ENCODE measurements at regions not wholly inside any gene's neighbourhood (a gene's known extent, or its start where the extent isn't known, plus 50 kb on each side); places are given as distances from the start of the nearest gene placed in this dataset.
"Not testable (repeated sequence)": the region's sequence is repeated elsewhere in the genome, so short reads cannot be mapped to it uniquely, and the experiment has no call there.

DNA sequence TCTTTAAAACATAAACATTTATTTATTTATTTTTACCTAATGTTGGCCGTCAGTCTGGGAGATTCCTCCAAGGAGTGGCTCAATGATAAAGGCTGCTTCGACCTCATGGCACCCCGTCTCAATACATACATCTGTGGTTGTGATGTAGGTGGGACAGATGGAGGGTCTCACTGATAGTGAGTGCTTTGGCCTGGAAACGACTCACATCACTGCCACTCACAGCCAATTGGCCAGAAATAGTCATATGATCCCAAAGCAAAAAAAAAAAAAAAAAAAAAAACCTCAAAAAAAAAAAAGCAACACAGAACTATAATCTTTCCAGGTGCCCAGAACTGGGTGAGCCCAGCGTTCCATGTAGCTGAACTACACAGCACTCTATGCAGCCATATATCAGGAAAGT, 125.4 kb downstream of the PSAT1 start:
- Mint-ChIP-seq H3K4me1 (ENCODE audit: low read depth) (no peaks in the 10 kb centered on the region), H3K4me3 (no peak overlapping the region), H3K36me3 (no peaks in the 10 kb centered on the region), H3K27ac (no peak overlapping the region), H3K27me3 (peaks cover 4% of the 10 kb centered on the region), H3K9me3 (ENCODE audit: low read depth) (no peaks in the 10 kb centered on the region)

GRCh38 chr9:78424299-78424698, 127.4 kb downstream of the PSAT1 start:
- Mint-ChIP-seq H3K9me3 (ENCODE audit: low read depth) (no peaks in the 10 kb centered on the region), H3K4me3 (no peak overlapping the region), H3K27me3 (peaks cover 3% of the 10 kb centered on the region), H3K36me3 (peaks cover 8% of the 10 kb centered on the region), H3K27ac (no peak overlapping the region), H3K4me1 (ENCODE audit: low read depth) (no peaks in the 10 kb centered on the region)

DNA sequence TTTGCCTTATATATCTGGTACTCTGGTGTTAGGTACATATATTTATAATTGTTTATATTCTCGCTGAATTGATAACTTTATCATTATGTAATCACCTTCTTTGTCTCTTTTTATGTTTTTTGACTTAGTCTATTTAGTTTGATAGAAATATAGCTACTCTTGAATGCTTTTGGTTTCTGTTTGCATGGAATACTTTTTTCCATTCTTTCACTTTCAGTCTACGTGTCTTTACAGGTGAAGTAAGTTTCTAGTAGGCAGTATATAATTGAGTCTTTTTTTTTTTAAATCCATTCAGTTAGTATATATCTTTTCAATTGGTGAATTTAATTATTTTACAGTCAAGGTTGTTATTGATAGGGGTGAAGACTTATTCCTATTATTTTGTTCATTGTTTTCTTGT, 131.7 kb downstream of the PSAT1 start:
- no peaks in the 10 kb centered on the region for H3K27me3 Mint-ChIP-seq
- no peak overlapping the region for H3K4me3 Mint-ChIP-seq
- no peak overlapping the region for H3K27ac Mint-ChIP-seq
- H3K36me3 Mint-ChIP-seq: peaks cover 10% of the 10 kb centered on the region
- H3K4me1 Mint-ChIP-seq (ENCODE audit: low read depth): no peaks in the 10 kb centered on the region
- H3K9me3 Mint-ChIP-seq (ENCODE audit: low read depth): no peaks in the 10 kb centered on the region

DNA sequence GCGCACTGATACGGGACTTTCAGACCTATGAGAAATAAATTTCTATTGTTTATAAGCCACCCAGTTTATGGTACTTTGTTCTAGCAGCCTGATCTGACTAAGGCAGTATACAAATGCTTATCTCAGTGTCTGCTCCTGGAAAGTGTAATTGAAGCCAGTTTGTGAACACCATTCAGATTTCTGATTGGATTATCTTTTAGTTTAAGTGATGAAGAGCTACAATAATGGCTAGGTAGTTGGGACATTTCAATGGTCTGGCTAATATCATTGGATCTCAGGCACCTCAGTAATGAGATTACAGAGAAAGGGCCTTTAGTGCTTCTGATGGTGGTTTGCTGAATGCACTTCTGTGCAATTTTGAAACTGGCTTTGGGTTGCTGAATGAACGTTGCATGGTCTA, 133.5 kb downstream of the PSAT1 start:
- Mint-ChIP-seq H3K4me1 (ENCODE audit: low read depth) (no peaks in the 10 kb centered on the region), H3K36me3 (peaks cover 10% of the 10 kb centered on the region), H3K4me3 (no peak overlapping the region), H3K27me3 (peaks cover 9% of the 10 kb centered on the region), H3K9me3 (ENCODE audit: low read depth) (no peaks in the 10 kb centered on the region), H3K27ac (no peak overlapping the region)

DNA sequence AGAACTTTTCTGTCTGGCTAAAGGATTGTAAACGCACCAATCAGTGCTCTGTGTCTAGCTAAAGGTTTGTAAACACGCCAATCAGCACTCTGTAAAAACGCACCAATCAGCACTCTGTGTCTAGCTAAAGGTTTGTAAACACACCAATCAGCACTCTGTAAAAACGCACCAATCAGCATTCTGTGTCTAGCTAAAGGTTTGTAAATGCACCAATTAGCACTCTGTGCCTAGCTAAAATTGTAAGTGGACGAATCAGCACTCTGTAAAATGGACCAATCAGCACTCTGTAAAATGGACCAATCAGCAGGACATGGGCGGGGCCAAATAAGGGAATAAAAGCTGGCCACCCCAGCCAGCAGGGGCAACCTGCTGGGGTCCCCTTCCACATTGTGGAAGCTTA, 134.1 kb downstream of the PSAT1 start:
- not testable (repeated sequence) for H3K4me1 Mint-ChIP-seq (ENCODE audit: low read depth); H3K4me3 Mint-ChIP-seq; H3K27me3 Mint-ChIP-seq; H3K9me3 Mint-ChIP-seq (ENCODE audit: low read depth); H3K27ac Mint-ChIP-seq
- H3K36me3 Mint-ChIP-seq: peaks cover 10% of the 10 kb centered on the region

DNA sequence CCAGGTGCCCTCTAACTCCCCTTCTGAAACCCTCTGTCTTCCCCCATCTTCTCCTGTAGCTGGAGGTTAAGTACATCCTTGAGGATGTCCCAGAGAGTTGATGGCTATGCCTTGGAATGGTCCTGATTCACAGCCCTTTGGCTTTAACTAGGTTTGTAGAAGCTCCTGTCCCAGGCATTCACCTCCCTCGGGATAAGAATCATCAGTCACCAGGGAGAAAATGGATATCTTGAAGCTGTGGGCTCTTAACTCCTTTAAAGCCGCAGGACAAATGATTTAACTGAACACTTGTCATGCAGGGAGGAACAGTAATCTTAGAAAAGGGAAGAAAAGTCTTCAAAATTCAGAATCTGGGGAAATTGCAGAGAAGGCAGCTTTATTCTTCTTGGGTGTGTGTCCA, 139.9 kb downstream of the PSAT1 start:
- peaks cover 2% of the 10 kb centered on the region for H3K4me1 Mint-ChIP-seq (ENCODE audit: low read depth)
- peaks cover under 1% of the 10 kb centered on the region for H3K36me3 Mint-ChIP-seq
- H3K9me3 Mint-ChIP-seq (ENCODE audit: low read depth): no peaks in the 10 kb centered on the region
- peaks cover 24% of the 10 kb centered on the region for H3K27me3 Mint-ChIP-seq
- H3K27ac Mint-ChIP-seq: no peak overlapping the region
- no peak overlapping the region for H3K4me3 Mint-ChIP-seq

DNA sequence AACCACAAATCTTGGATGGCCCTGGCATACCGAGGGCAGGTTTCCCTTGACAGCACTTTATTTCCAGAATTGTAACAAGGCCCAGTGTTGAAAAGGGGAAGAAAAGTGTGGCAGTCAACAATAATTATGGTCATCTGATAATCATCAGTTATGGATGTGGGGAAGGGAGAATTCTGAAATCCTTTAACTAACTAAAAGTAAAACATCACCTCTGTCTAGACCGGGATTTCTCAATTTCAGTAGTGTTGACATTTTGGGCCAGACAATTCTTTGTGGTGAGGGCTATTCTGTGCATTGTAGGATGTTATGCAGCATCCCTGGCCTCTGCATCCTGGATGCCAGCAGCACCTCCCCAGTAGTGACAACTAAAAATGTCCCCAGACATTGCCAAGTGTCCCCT, 140.4 kb downstream of the PSAT1 start:
- peaks cover 24% of the 10 kb centered on the region for H3K27me3 Mint-ChIP-seq
- H3K27ac Mint-ChIP-seq: no peak overlapping the region
- H3K9me3 Mint-ChIP-seq (ENCODE audit: low read depth): no peaks in the 10 kb centered on the region
- no peak overlapping the region for H3K4me3 Mint-ChIP-seq
- H3K36me3 Mint-ChIP-seq: no peaks in the 10 kb centered on the region
- peaks cover 2% of the 10 kb centered on the region for H3K4me1 Mint-ChIP-seq (ENCODE audit: low read depth)

DNA sequence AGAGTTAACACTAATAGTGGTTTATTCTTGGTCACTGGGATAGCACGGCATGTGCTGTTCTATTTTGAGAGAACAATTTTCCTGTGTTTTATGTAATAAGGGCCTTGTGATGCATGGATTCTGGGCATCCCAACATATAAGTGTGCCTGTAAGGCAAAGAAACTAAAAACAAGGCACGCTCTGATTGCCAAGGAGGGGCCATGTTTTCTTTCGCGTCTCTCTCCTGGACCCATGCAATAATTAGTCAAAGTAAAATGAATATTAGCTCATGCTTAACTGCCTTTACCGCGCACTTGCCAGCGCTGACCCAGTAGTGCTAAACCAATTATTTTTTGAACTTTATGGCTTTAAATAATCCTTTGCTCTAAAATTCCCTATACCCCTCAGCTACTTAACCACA, 140.9 kb downstream of the PSAT1 start:
- Mint-ChIP-seq H3K9me3 (ENCODE audit: low read depth) (no peaks in the 10 kb centered on the region), H3K27me3 (peaks cover 24% of the 10 kb centered on the region), H3K27ac (no peak overlapping the region), H3K4me3 (no peak overlapping the region), H3K36me3 (no peaks in the 10 kb centered on the region), H3K4me1 (ENCODE audit: low read depth) (peaks cover 2% of the 10 kb centered on the region)

GRCh38 chr9:78438211-78438610, 141.3 kb downstream of the PSAT1 start:
- peaks cover 2% of the 10 kb centered on the region for H3K4me1 Mint-ChIP-seq (ENCODE audit: low read depth)
- no peak overlapping the region for H3K4me3 Mint-ChIP-seq
- no peak overlapping the region for H3K27ac Mint-ChIP-seq
- H3K27me3 Mint-ChIP-seq: peaks cover 24% of the 10 kb centered on the region
- H3K36me3 Mint-ChIP-seq: no peaks in the 10 kb centered on the region
- no peaks in the 10 kb centered on the region for H3K9me3 Mint-ChIP-seq (ENCODE audit: low read depth)

DNA sequence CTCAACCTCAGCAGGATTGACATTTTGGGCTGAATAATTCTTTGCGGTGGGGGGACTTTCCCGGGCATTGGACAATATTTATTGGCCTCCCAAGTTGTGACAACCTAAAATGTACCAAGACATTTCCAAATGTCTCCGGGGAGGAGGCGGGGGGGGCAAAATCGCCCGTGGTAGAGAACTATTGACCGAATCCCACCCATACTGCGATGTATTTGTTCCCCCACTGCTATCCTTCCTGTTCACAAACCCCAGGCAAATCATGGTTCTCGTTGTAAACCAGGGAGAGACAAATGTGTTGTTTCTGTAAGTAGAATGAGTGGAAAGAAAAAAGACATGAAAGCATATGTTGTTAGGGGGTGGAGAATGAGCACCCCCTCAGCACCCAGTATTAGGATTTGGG, 141.9 kb downstream of the PSAT1 start:
- no peaks in the 10 kb centered on the region for H3K9me3 Mint-ChIP-seq (ENCODE audit: low read depth)
- no peak overlapping the region for H3K27ac Mint-ChIP-seq
- no peaks in the 10 kb centered on the region for H3K36me3 Mint-ChIP-seq
- peaks cover 2% of the 10 kb centered on the region for H3K4me1 Mint-ChIP-seq (ENCODE audit: low read depth)
- H3K4me3 Mint-ChIP-seq: no peak overlapping the region
- H3K27me3 Mint-ChIP-seq: peaks cover 24% of the 10 kb centered on the region

DNA sequence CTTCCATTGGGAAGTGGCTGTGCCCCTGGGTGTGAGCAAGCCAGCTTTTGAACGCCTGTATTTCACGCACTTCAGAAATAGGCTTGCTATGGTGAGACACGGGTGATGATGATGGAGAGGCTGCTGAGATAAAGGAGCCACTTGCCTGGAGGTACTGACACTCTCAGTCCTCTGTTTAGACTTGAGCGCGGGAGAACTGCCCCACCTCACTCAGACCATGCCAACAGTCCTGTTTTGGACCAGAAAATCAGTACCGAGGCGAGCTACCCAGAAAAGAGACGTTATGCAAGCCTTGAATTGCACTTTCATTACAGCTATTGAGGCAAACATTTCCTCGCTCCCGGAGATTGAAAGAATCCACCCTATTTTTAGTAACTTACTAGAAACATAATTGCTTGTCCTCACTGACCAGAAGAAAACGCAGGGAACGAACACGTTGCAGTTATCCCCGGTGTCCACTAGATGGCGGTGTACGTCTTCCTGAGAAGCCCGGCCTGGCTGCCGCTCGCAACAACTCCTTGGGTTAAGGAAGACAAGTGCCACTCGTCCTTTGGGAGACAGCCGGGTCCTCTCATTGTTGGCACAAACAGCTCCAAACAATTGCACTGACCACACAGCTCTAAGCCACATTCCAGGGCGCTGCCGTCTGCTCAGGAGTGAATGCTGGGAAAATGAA, 142.4 kb downstream of the PSAT1 start:
- Mint-ChIP-seq H3K27me3 (peaks cover 21% of the 10 kb centered on the region), H3K4me1 (ENCODE audit: low read depth) (peaks cover 2% of the 10 kb centered on the region), H3K9me3 (ENCODE audit: low read depth) (no peaks in the 10 kb centered on the region), H3K27ac (no peak overlapping the region), H3K36me3 (no peaks in the 10 kb centered on the region), H3K4me3 (no peak overlapping the region)

- no peak overlapping the region for H3K4me3 Mint-ChIP-seq
- no peaks in the 10 kb centered on the region for H3K9me3 Mint-ChIP-seq (ENCODE audit: low read depth)
- no peak overlapping the region for H3K27ac Mint-ChIP-seq
- peaks cover 16% of the 10 kb centered on the region for H3K27me3 Mint-ChIP-seq
- peaks cover 2% of the 10 kb centered on the region for H3K4me1 Mint-ChIP-seq (ENCODE audit: low read depth)
- H3K36me3 Mint-ChIP-seq: no peaks in the 10 kb centered on the region
Observed at GRCh38 chr9:78439866-78440830, 143.2 kb downstream of the PSAT1 start.

- Mint-ChIP-seq H3K36me3 (no peaks in the 10 kb centered on the region), H3K27ac (no peak overlapping the region), H3K27me3 (peaks cover 12% of the 10 kb centered on the region), H3K4me1 (ENCODE audit: low read depth) (peaks cover 2% of the 10 kb centered on the region), H3K4me3 (no peak overlapping the region), H3K9me3 (ENCODE audit: low read depth) (no peaks in the 10 kb centered on the region)
Observed at GRCh38 chr9:78441396-78441795, 144.5 kb downstream of the PSAT1 start.

DNA sequence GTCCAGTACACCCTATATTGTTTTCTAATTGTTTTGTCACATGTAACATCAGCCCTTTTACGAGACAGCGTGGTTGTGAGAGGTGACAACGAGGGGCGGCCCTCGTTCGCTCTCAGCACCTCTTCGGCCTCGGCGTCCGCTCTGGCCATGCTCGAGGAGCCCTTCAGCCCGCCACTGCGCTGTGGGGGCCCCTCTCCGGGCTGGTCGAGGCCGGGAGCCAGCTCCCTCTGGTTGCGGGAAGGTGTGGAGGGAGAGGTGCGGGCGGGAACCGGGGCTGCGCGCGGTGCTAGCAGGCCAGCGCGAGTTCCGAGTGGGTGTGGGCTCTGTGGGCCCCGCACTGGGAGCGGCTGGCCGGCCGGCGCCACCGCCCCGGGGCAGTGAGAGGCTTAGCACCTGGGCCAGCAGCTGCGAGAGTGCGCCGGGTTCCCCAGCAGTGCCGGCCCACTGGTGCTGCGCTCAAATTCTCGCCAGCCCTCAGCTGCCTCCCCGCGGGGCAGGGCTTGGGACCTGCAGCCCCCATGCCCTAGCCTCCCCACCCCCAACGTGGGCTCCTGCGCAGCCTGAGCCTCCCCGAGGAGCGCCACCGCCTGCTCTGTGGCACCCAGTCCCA, 145.0 kb downstream of the PSAT1 start:
- Mint-ChIP-seq H3K4me1 (ENCODE audit: low read depth) (peaks cover 2% of the 10 kb centered on the region), H3K27ac (no peak overlapping the region), H3K4me3 (no peak overlapping the region), H3K27me3 (peaks cover 12% of the 10 kb centered on the region), H3K36me3 (no peaks in the 10 kb centered on the region), H3K9me3 (ENCODE audit: low read depth) (no peaks in the 10 kb centered on the region)

GRCh38 chr9:78442577-78442976, 145.7 kb downstream of the PSAT1 start:
- H3K4me3 Mint-ChIP-seq; H3K36me3 Mint-ChIP-seq; H3K9me3 Mint-ChIP-seq (ENCODE audit: low read depth); H3K27ac Mint-ChIP-seq; H3K4me1 Mint-ChIP-seq (ENCODE audit: low read depth): not testable (repeated sequence)
- peaks cover 12% of the 10 kb centered on the region for H3K27me3 Mint-ChIP-seq
